ENCODE measurements at regions not wholly inside any gene's neighbourhood (a gene's known extent, or its start where the extent isn't known, plus 50 kb on each side); places are given as distances from the start of the nearest gene placed in this dataset.

DNA sequence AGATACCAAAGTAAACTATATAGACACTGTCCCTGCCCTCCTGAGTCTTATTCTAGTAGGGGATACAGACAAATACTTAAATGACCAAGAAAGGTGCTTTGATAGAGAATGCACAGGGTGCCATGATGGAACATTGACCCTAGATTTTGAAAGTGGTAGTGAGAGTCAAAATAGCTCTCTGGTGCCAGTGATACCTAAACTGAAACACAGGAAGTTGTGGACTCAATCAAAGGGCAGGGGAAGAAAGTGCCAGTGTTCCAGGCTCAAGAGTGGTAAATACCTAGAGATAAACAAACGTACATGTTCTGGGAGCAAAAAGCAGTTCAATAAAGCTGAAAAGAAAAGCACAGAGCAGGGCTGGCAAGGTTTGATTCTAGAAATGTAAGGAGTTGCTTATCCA is 267.6 kb downstream of the ISL1 start:
- CTCF ChIA-PET = interaction anchor here (1.2 kb wide), 1 partner anchor 29 kb away, joined by 4 read pairs; no protein-coding TSS in a partner anchor

More for the DNA sequence above, 267.6 kb downstream of the ISL1 start:
- Histone ChIP-seq H3K9me3 (no peaks in the 10 kb centered on the region), H3K4me2 (no peak overlapping the region), H3K9ac (no peak overlapping the region; the same call in 1 of the 2 replicates), H3K4me1 (ENCODE audit: control insufficient read depth in 1 of 2, insufficient read depth in 2 of 2, low read depth in 1 of 2, low read length in 1 of 2) (peaks cover 0 to 13% of the 10 kb centered on the region in 2 experiments; a peak in 3 of 4 replicates), H4K20me1 (ENCODE audit: insufficient read depth) (no peaks in the 10 kb centered on the region), H3K9me2 (no peaks in the 10 kb centered on the region), H3K36me3 (replicated peaks in 1 of 2; ENCODE audit: control insufficient read depth in 1 of 2, insufficient read depth in 2 of 2, low read length in 1 of 2) (no peaks in the 10 kb centered on the region), H2AFZ (ENCODE audit: low read depth) (no peak overlapping the region), H3F3A (replicated peaks; ENCODE audit: insufficient read depth) (peaks cover 28% of the 10 kb centered on the region), H3K27me3 (ENCODE audit: insufficient read depth) (no peaks in the 10 kb centered on the region), H3K79me2 (ENCODE audit: insufficient read depth) (no peaks in the 10 kb centered on the region), H3K27ac (ENCODE audit: low read depth in 2 of 2, low read length in 1 of 2) (peak overlapping the region; percentile 51 to 77), H3K4me3 (ENCODE audit: low read depth in 2 of 2, low read length in 1 of 2) (no peak overlapping the region)
- WGBS (ENCODE audit: low lambda C conversion rate) = 70% methylated on average over 1 of the region's 1 CpG
- no peak for DNase-seq
- POLR2A ChIA-PET = no interaction called here
- TF ChIP-seq POLR2AphosphoS5 (IDR thresholded peaks at IDR 0.05; ENCODE audit: low read depth, low read length) (no peak), ELF1 (IDR thresholded peaks at IDR 0.05) (no peak), TCF12 (IDR thresholded peaks at IDR 0.05) (no peak), CHD2 (IDR thresholded peaks at IDR 0.05; ENCODE audit: low read length, partially characterized antibody) (no peak), FOXM1 (IDR thresholded peaks at IDR 0.05; ENCODE audit: low read depth) (no peak), GABPA (IDR thresholded peaks at IDR 0.05; ENCODE audit: low read depth) (no peak), YY1 (IDR thresholded peaks at IDR 0.05; ENCODE audit: low read depth) (no peak), EP300 (IDR thresholded peaks at IDR 0.05; ENCODE audit: borderline replicate concordance in 1 of 2, low read depth in 1 of 2, low read length in 1 of 2) (no peak), JUND (IDR thresholded peaks at IDR 0.05) (no peak), REST (IDR thresholded peaks at IDR 0.05; ENCODE audit: low read depth, low read length) (no peak), RXRA (IDR thresholded peaks at IDR 0.05; ENCODE audit: borderline replicate concordance, low read depth) (no peak), RAD21 (IDR thresholded peaks at IDR 0.05; ENCODE audit: low read length) (no peak), MAX (IDR thresholded peaks at IDR 0.05; ENCODE audit: low read depth) (no peak), SIN3A (IDR thresholded peaks at IDR 0.05; ENCODE audit: borderline replicate concordance, low read depth, low read length) (no peak), PBX3 (IDR thresholded peaks at IDR 0.05) (no peak)
- TF ChIP-seq, protein P1, sequence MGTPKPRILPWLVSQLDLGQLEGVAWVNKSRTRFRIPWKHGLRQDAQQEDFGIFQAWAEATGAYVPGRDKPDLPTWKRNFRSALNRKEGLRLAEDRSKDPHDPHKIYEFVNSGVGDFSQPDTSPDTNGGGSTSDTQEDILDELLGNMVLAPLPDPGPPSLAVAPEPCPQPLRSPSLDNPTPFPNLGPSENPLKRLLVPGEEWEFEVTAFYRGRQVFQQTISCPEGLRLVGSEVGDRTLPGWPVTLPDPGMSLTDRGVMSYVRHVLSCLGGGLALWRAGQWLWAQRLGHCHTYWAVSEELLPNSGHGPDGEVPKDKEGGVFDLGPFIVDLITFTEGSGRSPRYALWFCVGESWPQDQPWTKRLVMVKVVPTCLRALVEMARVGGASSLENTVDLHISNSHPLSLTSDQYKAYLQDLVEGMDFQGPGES (IDR thresholded peaks at IDR 0.05; ENCODE audit: low read depth, low read length) = no peak
- TF ChIP-seq, protein P2, sequence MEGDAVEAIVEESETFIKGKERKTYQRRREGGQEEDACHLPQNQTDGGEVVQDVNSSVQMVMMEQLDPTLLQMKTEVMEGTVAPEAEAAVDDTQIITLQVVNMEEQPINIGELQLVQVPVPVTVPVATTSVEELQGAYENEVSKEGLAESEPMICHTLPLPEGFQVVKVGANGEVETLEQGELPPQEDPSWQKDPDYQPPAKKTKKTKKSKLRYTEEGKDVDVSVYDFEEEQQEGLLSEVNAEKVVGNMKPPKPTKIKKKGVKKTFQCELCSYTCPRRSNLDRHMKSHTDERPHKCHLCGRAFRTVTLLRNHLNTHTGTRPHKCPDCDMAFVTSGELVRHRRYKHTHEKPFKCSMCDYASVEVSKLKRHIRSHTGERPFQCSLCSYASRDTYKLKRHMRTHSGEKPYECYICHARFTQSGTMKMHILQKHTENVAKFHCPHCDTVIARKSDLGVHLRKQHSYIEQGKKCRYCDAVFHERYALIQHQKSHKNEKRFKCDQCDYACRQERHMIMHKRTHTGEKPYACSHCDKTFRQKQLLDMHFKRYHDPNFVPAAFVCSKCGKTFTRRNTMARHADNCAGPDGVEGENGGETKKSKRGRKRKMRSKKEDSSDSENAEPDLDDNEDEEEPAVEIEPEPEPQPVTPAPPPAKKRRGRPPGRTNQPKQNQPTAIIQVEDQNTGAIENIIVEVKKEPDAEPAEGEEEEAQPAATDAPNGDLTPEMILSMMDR (IDR thresholded peaks at IDR 0.05) = no peak
- TF ChIP-seq, protein P3, sequence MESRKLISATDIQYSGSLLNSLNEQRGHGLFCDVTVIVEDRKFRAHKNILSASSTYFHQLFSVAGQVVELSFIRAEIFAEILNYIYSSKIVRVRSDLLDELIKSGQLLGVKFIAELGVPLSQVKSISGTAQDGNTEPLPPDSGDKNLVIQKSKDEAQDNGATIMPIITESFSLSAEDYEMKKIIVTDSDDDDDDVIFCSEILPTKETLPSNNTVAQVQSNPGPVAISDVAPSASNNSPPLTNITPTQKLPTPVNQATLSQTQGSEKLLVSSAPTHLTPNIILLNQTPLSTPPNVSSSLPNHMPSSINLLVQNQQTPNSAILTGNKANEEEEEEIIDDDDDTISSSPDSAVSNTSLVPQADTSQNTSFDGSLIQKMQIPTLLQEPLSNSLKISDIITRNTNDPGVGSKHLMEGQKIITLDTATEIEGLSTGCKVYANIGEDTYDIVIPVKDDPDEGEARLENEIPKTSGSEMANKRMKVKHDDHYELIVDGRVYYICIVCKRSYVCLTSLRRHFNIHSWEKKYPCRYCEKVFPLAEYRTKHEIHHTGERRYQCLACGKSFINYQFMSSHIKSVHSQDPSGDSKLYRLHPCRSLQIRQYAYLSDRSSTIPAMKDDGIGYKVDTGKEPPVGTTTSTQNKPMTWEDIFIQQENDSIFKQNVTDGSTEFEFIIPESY (IDR thresholded peaks at IDR 0.05; ENCODE audit: borderline replicate concordance, low read depth) = no peak
- TF ChIP-seq, protein P4, sequence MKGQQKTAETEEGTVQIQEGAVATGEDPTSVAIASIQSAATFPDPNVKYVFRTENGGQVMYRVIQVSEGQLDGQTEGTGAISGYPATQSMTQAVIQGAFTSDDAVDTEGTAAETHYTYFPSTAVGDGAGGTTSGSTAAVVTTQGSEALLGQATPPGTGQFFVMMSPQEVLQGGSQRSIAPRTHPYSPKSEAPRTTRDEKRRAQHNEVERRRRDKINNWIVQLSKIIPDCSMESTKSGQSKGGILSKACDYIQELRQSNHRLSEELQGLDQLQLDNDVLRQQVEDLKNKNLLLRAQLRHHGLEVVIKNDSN (IDR thresholded peaks at IDR 0.05; ENCODE audit: borderline replicate concordance, low read depth) = no peak

Measured in SK-N-SH (cell line).